K562 (cell line): ENCODE measurements at regions not wholly inside any gene's neighbourhood (a gene's known extent, or its start where the extent isn't known, plus 50 kb on each side); places are given as distances from the start of the nearest gene placed in this dataset.

Experiments used
- ATAC-seq: fragments of 200-7000 bp; cut with Tn5 transposase; 3 replicates; pipeline ENCODE4 v1.9.1; 2020; ENCODE audit warnings: moderate library complexity
- BruUV-seq: library from RNA; stranded (reverse); fragments of 400-500 nt; replicated peaks from 2 replicates; lab custom pipeline; 2021; lab: Mats Ljungman, UMichigan
- CTCF ChIA-PET: fragments of 300-600 bp; formaldehyde crosslinking; extraction: SDS; loops from one replicate; lab custom pipeline; 2021; ENCODE audit warnings: low intra/inter-chr PET ratio; lab: Yijun Ruan, JAX
- POLR2A ChIA-PET: fragments of 300-600, 350-650 bp; sonication (Branson Sonifier 250); formaldehyde crosslinking; extraction: SDS; loops from one replicate; lab custom pipeline; 2021; ENCODE audit warnings: antibody characterized with exemption, inconsistent platforms; lab: Yijun Ruan, JAX
- DNase-seq, 4 experiments: peaks; one replicate each; pipeline versions ENCODE4 v3.0.0 to v3.0.0-alpha.2; 2011 to 2018; ENCODE audit warnings: low spot score in 3 of 4, mixed read lengths in 3 of 4; ENCODE audit errors: extremely low read depth in 1 of 4
- FAIRE-seq: peaks from 2 replicates; lab custom pipeline; 2011; peaks lifted over from hg19 to GRCh38; lab: Jason Lieb, UNC
- H2AFZ ChIP-seq: 2 replicates; pipeline ENCODE4 v1.6.0; 2011; ENCODE audit warnings: low read depth, low read length, control low read depth, inconsistent platforms
- H3K27ac ChIP-seq: fragments of 200-600 bp; 3 replicates; pipeline ENCODE4 v1.8.0; 2011; ENCODE audit warnings: low read depth, mild to moderate bottlenecking, control low read depth, inconsistent platforms, low read length, moderate library complexity, mixed read lengths; ENCODE audit errors: extremely low read depth
- H3K27me3 ChIP-seq, 2 experiments: fragments of 300-600 bp in 1 of 2; 2 replicates in 1 of 2; 3 replicates in 1 of 2; pipeline versions ENCODE4 v1.6.0 to v1.8.0; 2011; ENCODE audit warnings: inconsistent platforms in 2 of 2, low read length in 2 of 2, mild to moderate bottlenecking in 1 of 2, mixed read lengths in 1 of 2, moderate library complexity in 1 of 2; ENCODE audit not compliant: control insufficient read depth in 2 of 2, insufficient read depth in 2 of 2
- H3K36me3 ChIP-seq: fragments of 300-600 bp; 3 replicates; pipeline ENCODE4 v1.8.0; 2011; ENCODE audit warnings: mild to moderate bottlenecking, low read length, inconsistent platforms; ENCODE audit not compliant: control insufficient read depth, insufficient read depth
- H3K4me1 ChIP-seq, 2 experiments: fragments of 200-600 bp in 1 of 2; replicated peaks in 1 of 2; 2 replicates in 1 of 2; 3 replicates in 1 of 2; pipeline versions ENCODE4 v1.5.1 to v1.8.0; 2011; ENCODE audit warnings: inconsistent platforms in 2 of 2, low read length in 2 of 2, mild to moderate bottlenecking in 1 of 2, mixed read lengths in 1 of 2, moderate library complexity in 1 of 2; ENCODE audit not compliant: control insufficient read depth in 2 of 2, insufficient read depth in 2 of 2
- H3K4me2 ChIP-seq: 2 replicates; pipeline ENCODE4 v1.6.1; 2011; ENCODE audit warnings: low read length, control low read depth, inconsistent platforms, mixed read lengths; ENCODE audit not compliant: insufficient read depth
- H3K4me3 ChIP-seq: fragments of 200-600 bp; sonication (generic), shearing (Covaris generic); 2 replicates; pipeline ENCODE4 v1.5.1; 2016; ENCODE audit warnings: control low read depth, inconsistent platforms
- H3K79me2 ChIP-seq: fragments of 200-600 bp; 3 replicates; pipeline ENCODE4 v1.8.0; 2011; ENCODE audit warnings: low read length, inconsistent platforms; ENCODE audit not compliant: control insufficient read depth, insufficient read depth
- H3K9ac ChIP-seq, 2 experiments: 2 replicates each; pipeline versions ENCODE4 v1.6.0 to v1.6.1; 2011; ENCODE audit warnings: low read depth in 2 of 2, low read length in 2 of 2, control low read depth in 1 of 2, inconsistent platforms in 1 of 2, mild to moderate bottlenecking in 1 of 2, mixed read lengths in 1 of 2; ENCODE audit not compliant: insufficient read depth in 1 of 2
- H3K9me1 ChIP-seq: one replicate; pipeline ENCODE4 v1.6.0; 2011; ENCODE audit warnings: inconsistent platforms, mild to moderate bottlenecking, low read length, moderate library complexity; ENCODE audit not compliant: control insufficient read depth, insufficient read depth
- H3K9me3 ChIP-seq: replicated peaks from 2 replicates; pipeline ENCODE4 v1.5.1; 2011; ENCODE audit warnings: low read depth, low read length, inconsistent platforms; ENCODE audit not compliant: control insufficient read depth, insufficient read depth
- H4K20me1 ChIP-seq: replicated peaks from 2 replicates; pipeline ENCODE4 v1.6.1; 2011; ENCODE audit warnings: low read length, inconsistent platforms, mixed read lengths; ENCODE audit not compliant: control insufficient read depth, insufficient read depth
- CREBBP ChIP-seq: IDR thresholded peaks from one replicate; pipeline ENCODE4 v1.6.1; 2012; ENCODE audit warnings: low read depth, mild to moderate bottlenecking, control low read depth, inconsistent platforms, low read length
- DPF2 ChIP-seq: fragments of 450-650 bp; IDR thresholded peaks from 2 replicates; pipeline ENCODE4 v1.6.1; 2016
- ESRRA ChIP-seq: fragments of 450-650 bp; IDR thresholded peaks from 2 replicates; pipeline ENCODE4 v1.6.1; 2014; ENCODE audit warnings: low read depth, mild to moderate bottlenecking, moderate library complexity, borderline replicate concordance
- HDAC3 ChIP-seq: fragments of 450-650 bp; IDR thresholded peaks from 2 replicates; pipeline ENCODE4 v1.6.1; 2018; ENCODE audit warnings: borderline replicate concordance, mild to moderate bottlenecking, moderate library complexity; ENCODE audit not compliant: partially characterized antibody
- HIVEP1 ChIP-seq: fragments of 250-450 bp; sonication (Bioruptor Pico); IDR thresholded peaks from 2 replicates; pipeline ENCODE4 v1.4.0; 2020; ENCODE audit warnings: mild to moderate bottlenecking
- RBFOX2 ChIP-seq: fragments of 200-400 bp; formaldehyde crosslinking; IDR thresholded peaks from 2 replicates; pipeline ENCODE4 v1.6.1; 2017; ENCODE audit warnings: low read depth, mild to moderate bottlenecking, low read length, moderate library complexity
- SIX5 ChIP-seq, 2 experiments: IDR thresholded peaks; 2 replicates each; pipeline ENCODE4 v1.6.1; 2011; ENCODE audit warnings: low read length in 2 of 2, borderline replicate concordance in 1 of 2, low read depth in 1 of 2, mild to moderate bottlenecking in 1 of 2, moderate library complexity in 1 of 2; ENCODE audit not compliant: insufficient read depth in 1 of 2
- TARDBP ChIP-seq: fragments of 450-650 bp; IDR thresholded peaks from 2 replicates; pipeline ENCODE4 v1.6.1; 2016
- TBL1XR1 ChIP-seq, 2 experiments: IDR thresholded peaks; 2 replicates each; pipeline ENCODE4 v1.6.1; 2012; ENCODE audit warnings: improper control_type of control experiment in 2 of 2, low read length in 2 of 2, mild to moderate bottlenecking in 1 of 2
- TCF3 ChIP-seq: sonication (generic); formaldehyde crosslinking; IDR thresholded peaks from 2 replicates; pipeline ENCODE4 v1.4.0; 2020; ENCODE audit warnings: mild to moderate bottlenecking, missing genetic modification reagents
- XRCC4 ChIP-seq: IDR thresholded peaks from one replicate; pipeline ENCODE4 v1.6.1; 2011; ENCODE audit not compliant: insufficient read depth, insufficient read length; ENCODE audit errors: extremely low read depth
- ZNF217 ChIP-seq: sonication (generic); formaldehyde crosslinking; IDR thresholded peaks from 2 replicates; pipeline ENCODE4 v1.8.0; 2022; ENCODE audit warnings: mild to moderate bottlenecking, missing genetic modification reagents
- WGBS: fragments of 100-300 bp; shearing (Covaris generic); methylation state at CpG from one replicate; pipeline ENCODE4 v1.1.6; 2016; ENCODE audit warnings: low coverage, mixed read lengths; ENCODE audit not compliant: insufficient coverage; ENCODE audit errors: missing lambda C conversion rate; 5-methylcytosine and 5-hydroxymethylcytosine counted together
- in situ Hi-C: fragments of 300-500 bp; cut with MboI; formaldehyde crosslinking; loops from 4 replicates; pipeline ENCODE4 v1.15.0; 2018; ENCODE audit warnings: inconsistent platforms, mixed read lengths
- intact Hi-C: fragments of 100-400 bp; cut with micrococcal nuclease; formaldehyde crosslinking; loops from 2 replicates; pipeline ENCODE4 v1.14.2; 2022

GRCh38 chr13:65854431-65854830, 1375.7 kb downstream of the PCDH9 start (continued):
- no peak for TF ChIP-seq RBFOX2
- TF ChIP-seq TARDBP = no peak
- TF ChIP-seq DPF2 = no peak
- no peak for TF ChIP-seq XRCC4
- no peak for TF ChIP-seq SIX5 (IDR thresholded peaks at IDR 0.05; ENCODE audit: borderline replicate concordance in 1 of 2, insufficient read depth in 1 of 2, low read depth in 1 of 2, low read length in 2 of 2)
- no peak for TF ChIP-seq HDAC3
- TF ChIP-seq TBL1XR1 (IDR thresholded peaks at IDR 0.05; ENCODE audit: low read length in 2 of 2) = no peak
- TF ChIP-seq CREBBP = no peak
- no peak for TF ChIP-seq ZNF217 (CRISPR knock-in tag)

DNA sequence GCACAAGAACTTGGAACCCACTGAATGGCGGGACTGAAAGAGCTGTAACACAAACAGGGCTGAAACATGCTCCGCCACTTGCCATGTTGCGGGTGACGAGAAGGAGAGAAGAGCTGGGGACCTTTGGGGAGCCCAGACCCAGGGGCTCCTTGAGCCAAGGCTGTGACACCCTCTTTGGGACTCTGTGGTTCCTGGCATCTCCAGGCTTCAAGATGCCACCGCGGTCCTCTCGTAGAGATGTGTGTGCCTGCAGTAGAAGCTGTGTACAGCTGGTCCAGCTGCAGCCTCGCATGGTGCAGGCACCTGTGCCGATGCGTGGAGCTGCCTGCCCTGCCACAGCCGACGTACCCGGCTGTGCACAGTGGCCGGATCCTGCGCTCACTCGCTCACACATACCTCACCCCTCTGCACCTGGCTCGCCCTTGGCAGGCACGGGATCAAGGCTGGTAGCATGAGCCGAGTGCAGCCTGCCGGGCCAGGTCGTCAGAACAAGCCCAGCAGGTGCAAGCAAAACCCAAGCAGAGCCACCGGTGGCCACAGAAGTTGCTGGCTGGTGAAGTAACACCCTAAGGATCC, 1385.8 kb downstream of the PCDH9 start:
- Histone ChIP-seq H3K27ac (no peak overlapping the region), H4K20me1 (no peaks in the 10 kb centered on the region), H3K4me3 (no peak overlapping the region), H3K36me3 (no peaks in the 10 kb centered on the region), H3K4me1 (peaks cover 0 to 4% of the 10 kb centered on the region in 2 experiments; a peak in 1 of 5 replicates), H3K9me1 (no peaks in the 10 kb centered on the region), H3K9me3 (no peaks in the 10 kb centered on the region), H3K79me2 (no peaks in the 10 kb centered on the region), H3K4me2 (no peak overlapping the region), H3K9ac (no peak overlapping the region), H3K27me3 (no peaks in the 10 kb centered on the region), H2AFZ (no peak overlapping the region)
- no TSS peak for BruUV-seq
- WGBS = 0% methylated on average over 11 of the region's 22 CpGs
- TF ChIP-seq TCF3 (CRISPR knock-in tag) (no peak), ESRRA (no peak), HIVEP1 (CRISPR knock-in tag) (no peak)
- DNase-seq (no peak), FAIRE-seq (no peak), ATAC-seq (no peak)
- ChIA-PET CTCF (no interaction called here), POLR2A (no interaction called here)
- in situ Hi-C loops = no loop called here
- intact Hi-C loops = no loop called here
